H54 (cell line): ENCODE measurements at regions not wholly inside any gene's neighbourhood (a gene's known extent, or its start where the extent isn't known, plus 50 kb on each side); places are given as distances from the start of the nearest gene placed in this dataset.
"Not testable (repeated sequence)": the region's sequence is repeated elsewhere in the genome, so short reads cannot be mapped to it uniquely, and the experiment has no call there.

Experiments
- DNase-seq: peaks from one replicate; pipeline ENCODE4 v3.0.0; 2011; ENCODE audit warnings: low spot score, mixed read lengths; ENCODE audit not compliant: insufficient read length
- FAIRE-seq: peaks from 3 replicates; lab custom pipeline; 2011; peaks lifted over from hg19 to GRCh38; lab: Jason Lieb, UNC
- POLR2A ChIP-seq: IDR thresholded peaks from 2 replicates; pipeline ENCODE4 v1.6.1; 2011; ENCODE audit warnings: low read depth, mild to moderate bottlenecking, low read length

GRCh38 chr9:135186248-135187164, 99.0 kb downstream of the OLFM1 start:
- no peak for TF ChIP-seq POLR2A
- DNase-seq (no peak), FAIRE-seq (no peak)

DNA sequence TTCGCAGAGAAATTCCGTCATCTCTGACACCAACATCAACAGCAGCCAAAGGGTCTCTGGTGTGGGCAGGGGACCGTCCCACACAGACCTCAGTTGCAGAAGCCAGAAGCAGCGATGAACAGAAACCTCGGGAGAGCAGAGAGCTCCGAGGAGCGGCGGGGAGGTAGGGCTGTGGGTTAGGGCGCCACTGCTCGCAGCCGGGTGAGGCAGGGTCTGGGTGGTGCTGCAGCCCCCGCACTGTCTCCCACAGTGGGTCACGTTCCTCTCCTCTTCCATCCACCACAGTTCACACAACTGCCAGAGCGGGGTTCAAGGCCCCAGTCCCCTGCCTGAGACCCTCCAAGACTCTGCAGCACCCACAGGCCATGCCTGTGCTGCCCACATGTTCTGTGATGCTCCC, 99.9 kb downstream of the OLFM1 start:
- DNase-seq (no peak), FAIRE-seq (no peak)
- no peak for TF ChIP-seq POLR2A

DNA sequence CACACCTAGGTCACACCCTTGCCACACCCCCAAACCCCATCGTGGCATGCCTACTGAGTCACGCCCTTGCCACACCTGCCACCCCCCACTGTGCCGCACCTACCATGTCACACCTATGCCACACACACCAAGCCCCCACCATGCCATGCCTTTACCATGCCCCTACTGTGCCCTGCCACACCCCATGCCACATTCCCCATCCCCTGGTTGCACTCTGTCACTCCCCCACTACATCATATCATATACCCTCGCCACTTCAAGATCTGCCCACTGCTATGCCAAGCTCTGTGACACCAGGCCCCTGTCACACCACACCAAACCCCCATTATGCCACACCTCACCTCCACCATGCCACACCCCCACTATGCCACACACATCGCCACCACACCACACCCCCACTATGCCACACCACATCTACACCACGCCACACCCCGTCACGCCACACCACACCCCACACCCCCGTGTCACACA, 101.2 kb downstream of the OLFM1 start:
- FAIRE-seq (no peak), DNase-seq (no peak)
- TF ChIP-seq POLR2A = no peak

- TF ChIP-seq POLR2A = no peak
- no peak for DNase-seq
- no peak for FAIRE-seq
These were observed 102.0 kb downstream of the OLFM1 start for GRCh38 chr9:135189497-135189896.

- DNase-seq (no peak), FAIRE-seq (no peak)
- TF ChIP-seq POLR2A = no peak
These were observed 103.5 kb downstream of the OLFM1 start for GRCh38 chr9:135190789-135191577.

DNA sequence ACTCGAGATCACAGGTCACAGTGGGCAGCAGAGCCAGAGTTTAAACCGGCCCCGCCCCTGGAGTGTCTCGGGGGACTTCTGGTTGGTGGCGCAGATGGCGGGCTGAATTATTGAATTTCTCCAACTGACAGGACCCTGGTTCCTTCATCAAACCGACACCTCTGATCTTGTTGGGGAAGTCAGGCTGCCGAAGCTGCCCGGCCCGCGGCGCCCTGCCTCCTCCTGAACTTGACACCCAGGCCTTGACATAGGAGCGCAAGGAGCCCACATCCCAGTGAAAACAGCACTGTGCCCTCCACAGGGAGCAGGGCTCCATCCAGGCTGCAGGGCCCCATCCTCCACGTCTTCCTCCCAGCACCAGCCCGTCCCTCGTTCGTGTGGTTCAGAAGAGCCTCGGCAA, 105.2 kb downstream of the OLFM1 start:
- DNase-seq (no peak), FAIRE-seq (no peak)
- no peak for TF ChIP-seq POLR2A

GRCh38 chr9:135195975-135196374, 108.5 kb downstream of the OLFM1 start:
- not testable (repeated sequence) for DNase-seq, FAIRE-seq

- FAIRE-seq (no peak), DNase-seq (no peak)
- no peak for TF ChIP-seq POLR2A
These were observed 109.0 kb downstream of the OLFM1 start for GRCh38 chr9:135196474-135196873.

GRCh38 chr9:135198144-135198543, 110.7 kb downstream of the OLFM1 start:
- DNase-seq (no peak), FAIRE-seq (no peak)
- TF ChIP-seq POLR2A = no peak

DNA sequence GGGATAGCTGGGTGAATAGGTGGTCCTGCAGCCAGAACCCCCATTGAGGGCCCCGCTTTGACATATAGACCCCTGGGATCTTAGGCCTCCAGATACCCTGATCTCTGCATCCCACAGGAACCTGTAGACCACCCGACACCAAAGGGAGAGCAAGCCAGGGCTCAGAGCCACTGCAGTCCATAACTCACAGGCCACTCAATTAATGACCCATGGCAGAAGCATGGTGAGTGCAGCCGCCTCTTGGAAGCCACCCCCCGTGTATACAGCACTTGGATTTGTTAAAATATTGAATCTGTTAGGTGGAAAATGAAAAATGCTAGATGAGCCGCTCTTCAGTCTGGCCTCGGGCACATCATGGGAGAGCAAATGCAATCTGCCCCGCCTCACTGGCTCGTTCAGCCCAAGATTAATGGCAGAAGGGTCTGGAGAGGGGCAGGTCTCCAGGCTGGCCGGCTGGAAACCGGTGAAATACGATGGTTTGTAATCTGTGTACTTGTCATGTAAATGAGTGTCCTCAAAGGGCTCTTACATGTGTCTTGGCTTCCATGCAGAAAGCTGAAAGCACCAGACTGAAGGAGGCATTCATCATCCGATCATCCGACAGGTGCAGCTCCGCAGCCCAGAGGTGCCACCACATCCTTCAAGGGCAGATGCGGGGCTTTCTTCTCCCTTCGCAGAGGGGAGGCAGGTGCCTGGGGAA, 111.3 kb downstream of the OLFM1 start:
- DNase-seq (no peak), FAIRE-seq (no peak)
- no peak for TF ChIP-seq POLR2A

GRCh38 chr9:135199489-135199888, 112.0 kb downstream of the OLFM1 start:
- no peak for TF ChIP-seq POLR2A
- no peak for FAIRE-seq
- no peak for DNase-seq

GRCh38 chr9:135201711-135202110, 114.2 kb downstream of the OLFM1 start:
- DNase-seq (no peak), FAIRE-seq (no peak)
- no peak for TF ChIP-seq POLR2A

- FAIRE-seq (no peak), DNase-seq (no peak)
- no peak for TF ChIP-seq POLR2A
These were observed 116.7 kb downstream of the OLFM1 start for GRCh38 chr9:135204177-135204576.

DNA sequence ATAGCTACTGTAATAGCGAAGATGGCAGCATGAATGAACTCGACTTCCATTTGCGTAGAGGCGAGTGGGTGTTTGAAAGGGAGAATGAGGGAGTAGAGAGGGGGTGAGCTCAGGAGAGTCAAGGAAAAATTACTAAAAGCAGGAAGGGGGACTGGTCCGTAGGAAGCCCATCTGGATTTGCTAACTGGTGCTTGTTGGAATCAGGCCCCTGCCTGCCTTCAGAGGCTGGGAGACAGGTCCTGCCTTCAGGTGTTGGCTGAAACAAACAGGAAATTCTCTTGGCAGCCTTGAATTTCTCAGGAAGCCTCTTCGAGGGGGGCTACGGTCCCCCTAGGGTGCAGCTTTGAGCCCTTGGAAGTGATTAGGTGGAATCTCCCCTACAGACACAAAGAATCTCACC, 121.7 kb downstream of the OLFM1 start:
- no peak for TF ChIP-seq POLR2A
- DNase-seq (no peak), FAIRE-seq (no peak)
